Mesendoderm (in vitro differentiated cells): ENCODE measurements at regions not wholly inside any gene's neighbourhood (a gene's known extent, or its start where the extent isn't known, plus 50 kb on each side); places are given as distances from the start of the nearest gene placed in this dataset.

Source experiments
- DNase-seq: peaks from one replicate; pipeline ENCODE4 v3.0.0; 2013
- H2AK5ac ChIP-seq: 2 replicates; pipeline ENCODE4 v1.6.1; 2013; ENCODE audit warnings: low read length, inconsistent platforms
- H2BK120ac ChIP-seq: 2 replicates; pipeline ENCODE4 v1.6.1; 2013; ENCODE audit warnings: low read depth, mild to moderate bottlenecking, low read length, moderate library complexity, mixed read lengths
- H2BK15ac ChIP-seq: replicated peaks from 2 replicates; pipeline ENCODE4 v1.6.1; 2013; ENCODE audit warnings: low read depth, mild to moderate bottlenecking, moderate library complexity
- H2BK5ac ChIP-seq: 2 replicates; pipeline ENCODE4 v1.6.1; 2013; ENCODE audit warnings: low read length, inconsistent platforms
- H3K18ac ChIP-seq: 2 replicates; pipeline ENCODE4 v1.6.1; 2013; ENCODE audit warnings: mild to moderate bottlenecking, low read length, mixed read lengths
- H3K23ac ChIP-seq: one replicate; pipeline ENCODE4 v1.6.1; 2013; ENCODE audit warnings: low read length
- H3K27ac ChIP-seq: 2 replicates; pipeline ENCODE4 v1.5.1; 2013; ENCODE audit warnings: low read depth, mild to moderate bottlenecking, inconsistent platforms, low read length, moderate library complexity
- H3K27me3 ChIP-seq: 2 replicates; pipeline ENCODE4 v1.6.1; 2013; ENCODE audit warnings: low read length, control low read depth, mild to moderate bottlenecking, inconsistent platforms; ENCODE audit not compliant: insufficient read depth, poor library complexity
- H3K36me3 ChIP-seq: 2 replicates; pipeline ENCODE4 v1.6.1; 2013; ENCODE audit warnings: low read length, inconsistent platforms; ENCODE audit not compliant: control insufficient read depth, insufficient read depth
- H3K4ac ChIP-seq: one replicate; pipeline ENCODE4 v1.6.1; 2013; ENCODE audit warnings: low read depth, mild to moderate bottlenecking, low read length, moderate library complexity
- H3K4me1 ChIP-seq: 2 replicates; pipeline ENCODE4 v1.6.1; 2013; ENCODE audit warnings: low read depth, low read length, inconsistent platforms; ENCODE audit not compliant: control insufficient read depth
- H3K4me2 ChIP-seq: 2 replicates; pipeline ENCODE4 v1.6.1; 2013; ENCODE audit warnings: low read length
- H3K4me3 ChIP-seq: 2 replicates; pipeline ENCODE4 v1.5.1; 2013; ENCODE audit warnings: mild to moderate bottlenecking, low read length
- H3K56ac ChIP-seq: one replicate; pipeline ENCODE4 v1.6.1; 2013; ENCODE audit warnings: low read length
- H3K79me1 ChIP-seq: 2 replicates; pipeline ENCODE4 v1.6.1; 2013; ENCODE audit warnings: low read length, inconsistent platforms
- H3K79me2 ChIP-seq: 2 replicates; pipeline ENCODE4 v1.6.1; 2013; ENCODE audit warnings: mild to moderate bottlenecking, low read length; ENCODE audit not compliant: control insufficient read depth, insufficient read depth
- H3K9ac ChIP-seq: 2 replicates; pipeline ENCODE4 v1.6.1; 2013; ENCODE audit warnings: low read length, inconsistent platforms
- H4K5ac ChIP-seq: one replicate; pipeline ENCODE4 v1.6.1; 2013; ENCODE audit warnings: low read length
- H4K8ac ChIP-seq: one replicate; pipeline ENCODE4 v1.6.1; 2013; ENCODE audit warnings: low read depth, mild to moderate bottlenecking, control low read depth, low read length, moderate library complexity
- WGBS: extraction: QIAGEN DNeasy Blood & Tissue Kit; methylation state at CpG from one replicate; pipeline ENCODE4 v1.1.7; 2013; ENCODE audit warnings: low lambda C conversion rate, missing lambda C conversion rate; ENCODE audit not compliant: insufficient coverage; ENCODE audit errors: extremely low coverage; 5-methylcytosine and 5-hydroxymethylcytosine counted together

DNA sequence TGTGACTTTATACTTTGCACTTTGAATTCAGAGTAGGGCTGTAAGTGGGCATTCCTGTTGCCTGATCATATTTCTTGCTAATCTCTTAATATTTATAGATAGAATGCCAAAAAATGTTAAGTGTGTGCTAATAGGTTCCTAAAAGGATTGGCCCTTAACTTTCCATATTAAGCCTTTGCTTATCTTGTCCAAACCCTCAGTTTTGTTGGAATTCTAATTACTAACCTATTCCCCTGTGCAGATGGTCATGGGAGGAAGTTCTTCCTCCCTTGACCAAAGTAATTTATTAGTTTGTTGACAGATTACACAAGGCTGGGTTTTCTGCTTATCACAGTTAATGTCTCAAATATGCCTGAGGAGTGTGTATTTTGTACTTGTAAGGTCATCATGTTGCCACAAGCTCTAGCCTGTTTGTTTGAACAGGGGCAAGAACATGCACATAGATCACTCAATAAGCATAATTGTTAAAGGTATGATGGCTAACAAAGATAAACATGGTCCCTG is 541.1 kb upstream of the SPRY2 start:
- no peak overlapping the region for H3K4me2 ChIP-seq
- H3K4ac ChIP-seq = no peak overlapping the region
- no peak overlapping the region for H3K23ac ChIP-seq
- H2AK5ac ChIP-seq = no peak overlapping the region
- no peaks in the 10 kb centered on the region for H3K27me3 ChIP-seq
- no peak overlapping the region for H3K18ac ChIP-seq
- no peak overlapping the region for H4K5ac ChIP-seq
- no peaks in the 10 kb centered on the region for H3K79me2 ChIP-seq
- no peak overlapping the region for H2BK5ac ChIP-seq
- no peak overlapping the region for H4K8ac ChIP-seq
- H2BK15ac ChIP-seq = no peak overlapping the region
- no peaks in the 10 kb centered on the region for H3K36me3 ChIP-seq
- H3K79me1 ChIP-seq = no peaks in the 10 kb centered on the region
- H3K56ac ChIP-seq = no peak overlapping the region
- no peak for DNase-seq
- no peak overlapping the region for H2BK120ac ChIP-seq
- H3K4me1 ChIP-seq = peaks cover 3% of the 10 kb centered on the region
- H3K4me3 ChIP-seq = no peak overlapping the region
- no peak overlapping the region for H3K9ac ChIP-seq
- H3K27ac ChIP-seq = no peak overlapping the region

DNA sequence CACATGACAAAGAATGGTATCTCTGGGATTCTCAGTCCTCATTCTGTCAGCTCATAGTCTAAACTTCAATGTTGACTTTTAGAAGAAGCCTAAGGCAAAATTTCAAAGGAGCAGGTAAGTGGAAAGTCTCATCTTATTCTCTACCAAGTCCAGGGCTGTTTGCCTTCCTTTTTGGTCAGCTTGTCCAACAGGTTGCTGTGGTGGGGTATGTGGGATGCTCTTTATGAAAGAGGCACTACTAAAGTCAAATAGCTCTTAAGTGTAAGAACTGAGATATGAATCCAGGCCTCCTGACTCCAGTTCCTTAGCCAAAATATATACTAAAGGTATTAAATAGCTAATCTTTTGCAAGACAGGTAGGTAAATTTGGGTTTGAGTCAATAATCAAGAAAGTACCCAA is 540.6 kb upstream of the SPRY2 start:
- Histone ChIP-seq H3K4ac (no peak overlapping the region), H4K5ac (no peak overlapping the region), H3K4me3 (no peak overlapping the region), H3K9ac (no peak overlapping the region), H2BK15ac (no peak overlapping the region), H2BK120ac (no peak overlapping the region), H2AK5ac (no peak overlapping the region), H3K4me2 (no peak overlapping the region), H3K27ac (no peak overlapping the region), H3K23ac (no peak overlapping the region), H3K56ac (no peak overlapping the region), H3K36me3 (no peaks in the 10 kb centered on the region), H3K27me3 (no peaks in the 10 kb centered on the region), H3K79me1 (no peaks in the 10 kb centered on the region), H3K18ac (no peak overlapping the region), H2BK5ac (no peak overlapping the region), H3K79me2 (no peaks in the 10 kb centered on the region), H4K8ac (no peak overlapping the region), H3K4me1 (peaks cover 3% of the 10 kb centered on the region)
- DNase-seq = no peak

- no peak overlapping the region for H3K18ac ChIP-seq
- no peak overlapping the region for H3K9ac ChIP-seq
- H3K36me3 ChIP-seq = no peaks in the 10 kb centered on the region
- no peak overlapping the region for H2AK5ac ChIP-seq
- no peak overlapping the region for H3K4me2 ChIP-seq
- H4K8ac ChIP-seq = no peak overlapping the region
- no peaks in the 10 kb centered on the region for H3K27me3 ChIP-seq
- H3K79me2 ChIP-seq = no peaks in the 10 kb centered on the region
- peaks cover 3% of the 10 kb centered on the region for H3K4me1 ChIP-seq
- H2BK15ac ChIP-seq = no peak overlapping the region
- H3K27ac ChIP-seq = no peak overlapping the region
- no peaks in the 10 kb centered on the region for H3K79me1 ChIP-seq
- WGBS = no CpG with 5 or more reads among the region's 1 CpG
- no peak overlapping the region for H2BK5ac ChIP-seq
- H3K23ac ChIP-seq = no peak overlapping the region
- no peak overlapping the region for H3K56ac ChIP-seq
- H4K5ac ChIP-seq = no peak overlapping the region
- H2BK120ac ChIP-seq = no peak overlapping the region
- no peak overlapping the region for H3K4ac ChIP-seq
- H3K4me3 ChIP-seq = no peak overlapping the region
- no peak for DNase-seq
Observed at GRCh38 chr13:80881034-80881433, 540.1 kb upstream of the SPRY2 start.

- Histone ChIP-seq H4K8ac (no peak overlapping the region), H2BK120ac (no peak overlapping the region), H3K36me3 (no peaks in the 10 kb centered on the region), H3K23ac (no peak overlapping the region), H2AK5ac (no peak overlapping the region), H4K5ac (no peak overlapping the region), H3K4ac (no peak overlapping the region), H3K56ac (no peak overlapping the region), H3K79me2 (no peaks in the 10 kb centered on the region), H3K27ac (no peak overlapping the region), H2BK5ac (no peak overlapping the region), H2BK15ac (no peak overlapping the region), H3K4me1 (peaks cover 3% of the 10 kb centered on the region), H3K27me3 (no peaks in the 10 kb centered on the region), H3K18ac (no peak overlapping the region), H3K9ac (no peak overlapping the region), H3K4me3 (no peak overlapping the region), H3K79me1 (no peaks in the 10 kb centered on the region), H3K4me2 (no peak overlapping the region)
- DNase-seq = no peak
Observed at GRCh38 chr13:80877944-80878241, 537.0 kb upstream of the SPRY2 start.

DNA sequence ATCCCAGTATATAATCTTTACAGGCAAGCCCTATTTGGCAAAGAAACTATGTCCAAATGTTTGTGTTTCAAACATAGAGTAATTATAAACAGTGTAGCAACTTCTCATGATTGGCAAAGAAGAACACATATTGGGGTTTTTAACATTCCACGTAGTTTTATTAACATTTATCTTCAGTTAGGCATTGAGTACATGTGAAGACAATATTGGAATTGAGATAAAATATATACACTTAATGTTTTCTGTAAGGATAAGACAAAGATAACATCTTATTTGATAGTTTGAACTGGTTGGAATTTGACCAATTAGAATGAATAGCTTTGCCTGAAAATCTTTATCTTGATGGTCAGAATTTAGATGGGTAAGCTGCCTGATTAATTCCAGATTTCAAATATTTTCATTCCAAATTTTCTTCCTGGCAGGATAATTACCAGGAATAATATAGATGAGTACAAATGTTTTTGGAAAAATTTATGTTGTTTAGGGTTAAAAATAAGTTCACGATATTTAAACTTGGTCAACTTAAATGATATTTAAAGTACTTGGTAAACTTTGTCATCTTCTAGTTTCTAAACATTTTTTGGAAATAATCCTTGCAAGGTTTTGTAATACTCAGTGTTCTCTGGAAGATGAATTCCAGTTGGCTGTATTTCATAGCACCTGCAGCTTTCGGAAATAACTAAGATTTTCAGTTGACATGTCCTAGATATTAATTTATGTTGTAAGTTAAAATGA is 536.5 kb upstream of the SPRY2 start:
- Histone ChIP-seq H3K79me2 (no peaks in the 10 kb centered on the region), H2BK15ac (no peak overlapping the region), H3K79me1 (no peaks in the 10 kb centered on the region), H3K18ac (no peak overlapping the region), H4K8ac (no peak overlapping the region), H3K23ac (no peak overlapping the region), H3K9ac (no peak overlapping the region), H2BK120ac (no peak overlapping the region), H2AK5ac (no peak overlapping the region), H3K4me2 (no peak overlapping the region), H3K27ac (no peak overlapping the region), H4K5ac (no peak overlapping the region), H3K4me3 (no peak overlapping the region), H3K27me3 (no peaks in the 10 kb centered on the region), H3K4ac (no peak overlapping the region), H3K56ac (no peak overlapping the region), H3K4me1 (peaks cover 3% of the 10 kb centered on the region), H2BK5ac (no peak overlapping the region), H3K36me3 (no peaks in the 10 kb centered on the region)
- 100% methylated on average over 1 of the region's 3 CpGs for WGBS
- DNase-seq = no peak

DNA sequence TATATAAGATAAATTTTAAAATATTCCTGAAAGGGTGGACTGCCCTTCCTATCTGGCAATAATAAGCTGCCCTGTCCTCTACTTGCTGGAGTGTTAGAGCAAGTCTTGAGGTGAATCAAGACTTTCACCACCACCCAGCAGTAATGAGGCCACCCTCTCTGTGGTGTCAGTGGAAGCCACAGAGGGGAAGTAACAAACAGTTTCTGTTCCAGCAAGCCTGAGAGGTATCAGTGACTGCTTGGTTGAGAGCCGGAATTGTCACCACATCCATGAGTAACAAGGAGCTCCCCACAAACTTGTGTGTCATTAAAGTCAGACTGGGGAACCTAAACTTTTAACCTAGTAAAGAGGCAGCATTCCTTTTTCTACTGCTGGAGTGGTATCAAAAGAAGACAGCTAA is 532.7 kb upstream of the SPRY2 start:
- no peaks in the 10 kb centered on the region for H3K36me3 ChIP-seq
- no peak overlapping the region for H2BK5ac ChIP-seq
- no peak overlapping the region for H3K9ac ChIP-seq
- no peak overlapping the region for H3K56ac ChIP-seq
- WGBS = no CpG with 5 or more reads among the region's 1 CpG
- H3K4me1 ChIP-seq = no peaks in the 10 kb centered on the region
- no peak overlapping the region for H2AK5ac ChIP-seq
- H4K8ac ChIP-seq = no peak overlapping the region
- H3K79me1 ChIP-seq = no peaks in the 10 kb centered on the region
- no peaks in the 10 kb centered on the region for H3K79me2 ChIP-seq
- H3K23ac ChIP-seq = no peak overlapping the region
- H3K27me3 ChIP-seq = no peaks in the 10 kb centered on the region
- H4K5ac ChIP-seq = no peak overlapping the region
- no peak for DNase-seq
- no peak overlapping the region for H2BK120ac ChIP-seq
- no peak overlapping the region for H3K4ac ChIP-seq
- no peak overlapping the region for H3K18ac ChIP-seq
- no peak overlapping the region for H2BK15ac ChIP-seq
- no peak overlapping the region for H3K27ac ChIP-seq
- no peak overlapping the region for H3K4me2 ChIP-seq
- no peak overlapping the region for H3K4me3 ChIP-seq
